ACHN (cell line): ENCODE measurements at regions not wholly inside any gene's neighbourhood (a gene's known extent, or its start where the extent isn't known, plus 50 kb on each side); places are given as distances from the start of the nearest gene placed in this dataset.

Source experiments
- DNase-seq: peaks from one replicate; pipeline ENCODE4 v3.0.0-alpha.2; 2015
- in situ Hi-C: cut with HindIII; loops from 2 replicates; pipeline ENCODE4 v1.10.0; 2017; ENCODE audit warnings: low sequenced_read_pairs, low pct_ligation_motif_present, low pct_unique_long_range_greater_than_20kb

- DNase-seq, result no peak
- in situ Hi-C loops, result no loop called here
Measured at GRCh38 chr7:79711660-79712059, 258.2 kb upstream of the MAGI2 start.

GRCh38 chr7:79709574-79710409 is 256.3 kb upstream of the MAGI2 start:
- in situ Hi-C loops, result no loop called here
- DNase-seq, result no peak

- in situ Hi-C loops, result no loop called here
- no peak for DNase-seq
Measured at GRCh38 chr7:79702116-79702515, 248.6 kb upstream of the MAGI2 start.

GRCh38 chr7:79692015-79692414 is 238.5 kb upstream of the MAGI2 start:
- in situ Hi-C loops, result no loop called here
- DNase-seq, result peak; percentile 34

- in situ Hi-C loops, result no loop called here
- no peak for DNase-seq
Measured at GRCh38 chr7:79691074-79691473, 237.6 kb upstream of the MAGI2 start.

GRCh38 chr7:79684384-79684783 is 230.9 kb upstream of the MAGI2 start:
- DNase-seq, result no peak
- in situ Hi-C loops, result no loop called here

GRCh38 chr7:79683916-79684315 is 230.4 kb upstream of the MAGI2 start:
- DNase-seq, result no peak
- in situ Hi-C loops, result no loop called here

GRCh38 chr7:79683185-79683890 is 229.9 kb upstream of the MAGI2 start:
- no peak for DNase-seq
- in situ Hi-C loops, result no loop called here

- DNase-seq, result no peak
- in situ Hi-C loops, result no loop called here
Measured at GRCh38 chr7:79681454-79681853, 228.0 kb upstream of the MAGI2 start.

- in situ Hi-C loops, result no loop called here
- DNase-seq, result no peak
Measured at GRCh38 chr7:79673969-79674368, 220.5 kb upstream of the MAGI2 start.

GRCh38 chr7:79673421-79673820 is 220.0 kb upstream of the MAGI2 start:
- in situ Hi-C loops, result no loop called here
- no peak for DNase-seq

- in situ Hi-C loops, result no loop called here
- DNase-seq, result no peak
Measured at GRCh38 chr7:79668292-79668691, 214.8 kb upstream of the MAGI2 start.

GRCh38 chr7:79666472-79666871 is 213.0 kb upstream of the MAGI2 start:
- in situ Hi-C loops, result no loop called here
- no peak for DNase-seq

- no peak for DNase-seq
- in situ Hi-C loops, result no loop called here
Measured at GRCh38 chr7:79664884-79665676, 211.6 kb upstream of the MAGI2 start.

GRCh38 chr7:79658304-79658703 is 204.8 kb upstream of the MAGI2 start:
- DNase-seq, result no peak
- in situ Hi-C loops, result no loop called here

GRCh38 chr7:79653136-79653631 is 199.7 kb upstream of the MAGI2 start:
- DNase-seq, result no peak
- in situ Hi-C loops, result no loop called here

- DNase-seq, result no peak
- in situ Hi-C loops, result no loop called here
Measured at GRCh38 chr7:79652619-79653018, 199.2 kb upstream of the MAGI2 start.

GRCh38 chr7:79647711-79648110 is 194.2 kb upstream of the MAGI2 start:
- in situ Hi-C loops, result no loop called here
- no peak for DNase-seq

- DNase-seq, result no peak
- in situ Hi-C loops, result no loop called here
Measured at GRCh38 chr7:79646278-79646677, 192.8 kb upstream of the MAGI2 start.
